Chondrocyte (in vitro differentiated cells): ENCODE measurements at regions not wholly inside any gene's neighbourhood (a gene's known extent, or its start where the extent isn't known, plus 50 kb on each side); places are given as distances from the start of the nearest gene placed in this dataset.

ENCODE experiments used
- DNase-seq: peaks from one replicate; pipeline ENCODE4 v3.0.0; 2021; ENCODE audit warnings: mixed read lengths, low spot score
- H3K27ac Mint-ChIP-seq: one replicate; pipeline ENCODE4 v1.8.0; 2021; ENCODE audit warnings: mild to moderate bottlenecking, moderate library complexity, mixed read lengths; ENCODE audit not compliant: unreplicated experiment
- H3K27me3 Mint-ChIP-seq: 2 replicates; pipeline ENCODE4 v1.8.0; 2021; ENCODE audit warnings: low read depth, mixed read lengths
- H3K36me3 Mint-ChIP-seq: 2 replicates; pipeline ENCODE4 v1.8.0; 2021; ENCODE audit warnings: low read depth, mixed read lengths
- H3K4me1 Mint-ChIP-seq: 2 replicates; pipeline ENCODE4 v1.8.0; 2021; ENCODE audit warnings: low read depth, mild to moderate bottlenecking, mixed read lengths
- H3K4me3 Mint-ChIP-seq: one replicate; pipeline ENCODE4 v1.8.0; 2021; ENCODE audit warnings: mild to moderate bottlenecking, moderate library complexity, mixed read lengths; ENCODE audit not compliant: unreplicated experiment
- H3K9me3 Mint-ChIP-seq: 2 replicates; pipeline ENCODE4 v1.8.0; 2021; ENCODE audit warnings: low read depth, mixed read lengths
- CTCF ChIP-seq: fragments of 200-600 bp; sonication (generic); IDR thresholded peaks from 2 replicates; pipeline ENCODE4 v1.5.0; 2021; ENCODE audit warnings: antibody characterized with exemption, mild to moderate bottlenecking, moderate library complexity

GRCh38 chr5:2912741-2913140 is 161.3 kb upstream of the IRX2 start:
- Mint-ChIP-seq H3K27ac (no peak overlapping the region), H3K9me3 (peaks cover 16% of the 10 kb centered on the region), H3K4me1 (no peaks in the 10 kb centered on the region), H3K27me3 (no peaks in the 10 kb centered on the region), H3K36me3 (no peaks in the 10 kb centered on the region), H3K4me3 (no peak overlapping the region)
- TF ChIP-seq CTCF: no peak
- no peak for DNase-seq

GRCh38 chr5:2910401-2911175 is 159.1 kb upstream of the IRX2 start:
- H3K36me3 Mint-ChIP-seq: no peaks in the 10 kb centered on the region
- no peaks in the 10 kb centered on the region for H3K4me1 Mint-ChIP-seq
- H3K9me3 Mint-ChIP-seq: peaks cover 14% of the 10 kb centered on the region

GRCh38 chr5:2909035-2909434 is 157.6 kb upstream of the IRX2 start:
- TF ChIP-seq CTCF: no peak
- no peaks in the 10 kb centered on the region for H3K27me3 Mint-ChIP-seq
- no peak for DNase-seq

More at GRCh38 chr5:2910401-2911175, 159.1 kb upstream of the IRX2 start:
- no peak overlapping the region for H3K4me3 Mint-ChIP-seq
- no peak for TF ChIP-seq CTCF
- H3K27ac Mint-ChIP-seq: no peak overlapping the region
- no peaks in the 10 kb centered on the region for H3K27me3 Mint-ChIP-seq
- no peak for DNase-seq

GRCh38 chr5:2908086-2908485 is 156.6 kb upstream of the IRX2 start:
- no peak for TF ChIP-seq CTCF
- H3K9me3 Mint-ChIP-seq: peaks cover 3% of the 10 kb centered on the region
- H3K36me3 Mint-ChIP-seq: no peaks in the 10 kb centered on the region
- no peaks in the 10 kb centered on the region for H3K4me1 Mint-ChIP-seq
- no peak for DNase-seq
- H3K27me3 Mint-ChIP-seq: no peaks in the 10 kb centered on the region
- H3K4me3 Mint-ChIP-seq: no peak overlapping the region
- H3K27ac Mint-ChIP-seq: no peak overlapping the region

More at GRCh38 chr5:2909035-2909434, 157.6 kb upstream of the IRX2 start:
- Mint-ChIP-seq H3K36me3 (no peaks in the 10 kb centered on the region), H3K4me3 (no peak overlapping the region), H3K9me3 (peaks cover 6% of the 10 kb centered on the region), H3K4me1 (no peaks in the 10 kb centered on the region), H3K27ac (no peak overlapping the region)

GRCh38 chr5:2906302-2907090 is 155.0 kb upstream of the IRX2 start:
- H3K36me3 Mint-ChIP-seq: no peaks in the 10 kb centered on the region
- no peak for DNase-seq

More at GRCh38 chr5:2906302-2907090, 155.0 kb upstream of the IRX2 start:
- Mint-ChIP-seq H3K27me3 (no peaks in the 10 kb centered on the region), H3K27ac (no peak overlapping the region), H3K9me3 (peaks cover 8% of the 10 kb centered on the region), H3K4me3 (no peak overlapping the region), H3K4me1 (no peaks in the 10 kb centered on the region)
- TF ChIP-seq CTCF: no peak
